BJ (cell line): ENCODE measurements at regions not wholly inside any gene's neighbourhood (a gene's known extent, or its start where the extent isn't known, plus 50 kb on each side); places are given as distances from the start of the nearest gene placed in this dataset.

ENCODE experiments used
- CTCF ChIA-PET: fragments of 350-600 bp; formaldehyde crosslinking; extraction: SDS; loops from one replicate; lab custom pipeline; 2021; ENCODE audit warnings: antibody characterized with exemption, inconsistent platforms; lab: Yijun Ruan, JAX
- POLR2A ChIA-PET: fragments of 300-600 bp; sonication (Branson Sonifier 250); formaldehyde crosslinking; extraction: SDS; loops from one replicate; lab custom pipeline; 2021; ENCODE audit warnings: antibody characterized with exemption; lab: Charles Lee
- DNase-seq: peaks from one replicate; pipeline ENCODE4 v3.0.0-alpha.2; 2011; ENCODE audit warnings: low read depth
- H3K27me3 ChIP-seq: 2 replicates; pipeline ENCODE4 v1.6.0; 2011; ENCODE audit warnings: low read length; ENCODE audit not compliant: control insufficient read depth, insufficient read depth
- H3K36me3 ChIP-seq: 2 replicates; pipeline ENCODE4 v1.5.1; 2011; ENCODE audit warnings: low read length; ENCODE audit not compliant: control insufficient read depth, insufficient read depth
- H3K4me3 ChIP-seq: 2 replicates; pipeline ENCODE4 v1.5.1; 2011; ENCODE audit warnings: low read depth, mild to moderate bottlenecking, control low read depth, low read length
- TF ChIP-seq, protein P1 (sequence below): IDR thresholded peaks from 2 replicates; pipeline ENCODE4 v1.5.1; 2011; ENCODE audit warnings: low read depth, mild to moderate bottlenecking, control low read depth, inconsistent platforms, low read length, moderate library complexity; ENCODE audit not compliant: insufficient read depth

DNA sequence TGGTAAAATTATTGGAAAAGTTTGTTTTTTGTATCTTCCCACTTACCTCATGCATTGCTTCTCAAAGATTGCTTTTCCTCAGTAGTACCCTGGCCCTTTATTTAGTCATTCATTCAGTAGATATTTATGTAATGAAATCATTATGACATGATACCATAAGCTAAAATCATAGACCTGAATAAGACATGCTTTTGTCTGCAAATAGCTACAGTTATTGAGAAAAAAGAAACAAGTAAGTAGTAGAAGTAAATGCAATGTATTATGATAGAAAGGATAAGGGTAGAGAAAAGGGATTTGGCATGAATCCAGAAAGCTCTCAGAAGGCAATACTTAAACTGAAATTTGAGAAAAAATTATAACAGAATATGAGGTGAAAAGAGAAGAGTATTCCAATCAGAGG, 352.5 kb downstream of the GPM6A start:
- no peaks in the 10 kb centered on the region for H3K36me3 ChIP-seq
- TF ChIP-seq, protein P1, sequence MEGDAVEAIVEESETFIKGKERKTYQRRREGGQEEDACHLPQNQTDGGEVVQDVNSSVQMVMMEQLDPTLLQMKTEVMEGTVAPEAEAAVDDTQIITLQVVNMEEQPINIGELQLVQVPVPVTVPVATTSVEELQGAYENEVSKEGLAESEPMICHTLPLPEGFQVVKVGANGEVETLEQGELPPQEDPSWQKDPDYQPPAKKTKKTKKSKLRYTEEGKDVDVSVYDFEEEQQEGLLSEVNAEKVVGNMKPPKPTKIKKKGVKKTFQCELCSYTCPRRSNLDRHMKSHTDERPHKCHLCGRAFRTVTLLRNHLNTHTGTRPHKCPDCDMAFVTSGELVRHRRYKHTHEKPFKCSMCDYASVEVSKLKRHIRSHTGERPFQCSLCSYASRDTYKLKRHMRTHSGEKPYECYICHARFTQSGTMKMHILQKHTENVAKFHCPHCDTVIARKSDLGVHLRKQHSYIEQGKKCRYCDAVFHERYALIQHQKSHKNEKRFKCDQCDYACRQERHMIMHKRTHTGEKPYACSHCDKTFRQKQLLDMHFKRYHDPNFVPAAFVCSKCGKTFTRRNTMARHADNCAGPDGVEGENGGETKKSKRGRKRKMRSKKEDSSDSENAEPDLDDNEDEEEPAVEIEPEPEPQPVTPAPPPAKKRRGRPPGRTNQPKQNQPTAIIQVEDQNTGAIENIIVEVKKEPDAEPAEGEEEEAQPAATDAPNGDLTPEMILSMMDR: no peak
- DNase-seq: no peak
- ChIA-PET POLR2A (no interaction called here), CTCF (interaction anchor here (1.1 kb wide), 1 partner anchor 36 kb away, joined by 5 read pairs; no protein-coding TSS in a partner anchor)
- H3K27me3 ChIP-seq: no peaks in the 10 kb centered on the region
- no peak overlapping the region for H3K4me3 ChIP-seq

GRCh38 chr4:175460414-175460813, 351.6 kb downstream of the GPM6A start:
- Histone ChIP-seq H3K4me3 (no peak overlapping the region), H3K36me3 (no peaks in the 10 kb centered on the region), H3K27me3 (no peaks in the 10 kb centered on the region)
- TF ChIP-seq, protein P1: no peak
- no peak for DNase-seq
- CTCF ChIA-PET: no interaction called here
- POLR2A ChIA-PET: no interaction called here

DNA sequence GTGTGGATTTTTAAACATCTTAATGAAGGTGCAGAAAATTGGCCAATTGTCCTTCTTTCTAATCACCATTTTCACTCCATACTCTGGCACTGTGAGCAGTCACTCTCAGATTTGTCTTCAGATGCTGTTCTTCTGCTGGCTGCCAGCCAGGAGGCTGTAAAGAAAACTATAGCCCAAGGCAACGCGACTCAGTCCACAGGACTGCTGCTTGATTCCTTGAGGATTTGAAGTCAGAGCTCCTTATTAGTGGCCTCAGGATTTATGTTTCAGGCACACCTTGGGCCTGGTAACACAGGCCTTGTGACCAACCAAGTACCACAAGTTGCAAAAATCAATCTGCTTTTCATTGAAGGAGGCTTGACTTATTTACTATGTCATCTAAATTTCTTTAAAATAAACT, 342.6 kb downstream of the GPM6A start:
- H3K36me3 ChIP-seq: no peaks in the 10 kb centered on the region
- no peak for DNase-seq
- POLR2A ChIA-PET: no interaction called here
- no peaks in the 10 kb centered on the region for H3K27me3 ChIP-seq
- H3K4me3 ChIP-seq: no peak overlapping the region
- CTCF ChIA-PET: no interaction called here
- TF ChIP-seq, protein P1: no peak

- TF ChIP-seq, protein P1: no peak
- no peak overlapping the region for H3K4me3 ChIP-seq
- no peaks in the 10 kb centered on the region for H3K27me3 ChIP-seq
- CTCF ChIA-PET: no interaction called here
- POLR2A ChIA-PET: no interaction called here
- no peak for DNase-seq
- no peaks in the 10 kb centered on the region for H3K36me3 ChIP-seq
These were observed 341.9 kb downstream of the GPM6A start for GRCh38 chr4:175470131-175470530.

GRCh38 chr4:175480404-175480803, 331.7 kb downstream of the GPM6A start:
- TF ChIP-seq, protein P1: no peak
- CTCF ChIA-PET: no interaction called here
- no peaks in the 10 kb centered on the region for H3K36me3 ChIP-seq
- no peak overlapping the region for H3K4me3 ChIP-seq
- no peaks in the 10 kb centered on the region for H3K27me3 ChIP-seq
- no peak for DNase-seq
- POLR2A ChIA-PET: no interaction called here
